ENCODE measurements at regions not wholly inside any gene's neighbourhood (a gene's known extent, or its start where the extent isn't known, plus 50 kb on each side); places are given as distances from the start of the nearest gene placed in this dataset.

DNA sequence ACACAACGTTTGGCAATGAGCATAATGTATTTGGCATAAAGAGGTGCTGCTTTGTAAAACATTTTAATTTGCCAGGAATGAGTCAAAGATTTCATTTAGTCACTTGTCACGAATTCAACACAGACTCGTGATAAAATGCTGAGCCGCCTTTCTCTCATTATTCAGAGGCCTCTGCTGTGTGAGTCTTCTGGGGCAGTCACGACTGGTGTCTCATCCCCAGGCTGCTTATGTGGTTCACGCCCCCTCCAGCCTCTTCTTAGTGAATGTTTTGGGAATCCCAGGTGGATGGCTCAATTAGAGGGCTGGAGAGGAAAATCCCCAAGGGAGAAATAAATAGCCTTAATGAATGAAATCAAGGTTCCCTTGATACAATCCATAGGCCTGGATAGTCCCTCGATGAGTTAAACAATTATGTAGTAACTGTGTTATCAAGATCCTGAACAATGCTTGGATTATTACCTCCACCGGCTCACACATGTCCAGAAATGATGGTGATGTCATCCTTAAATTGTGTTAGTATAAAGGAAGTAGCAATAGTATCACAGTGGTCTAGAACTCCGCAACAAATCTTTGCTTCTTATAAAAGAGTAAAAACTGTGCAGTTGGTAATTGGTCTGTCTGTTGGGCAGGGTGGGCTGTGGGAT, 192.1 kb upstream of the ADAMTS16 start:
- TF ChIP-seq EZH2 (IDR thresholded peaks at IDR 0.05; ENCODE audit: insufficient read depth, low read length), result no peak
- TF ChIP-seq, protein P1, sequence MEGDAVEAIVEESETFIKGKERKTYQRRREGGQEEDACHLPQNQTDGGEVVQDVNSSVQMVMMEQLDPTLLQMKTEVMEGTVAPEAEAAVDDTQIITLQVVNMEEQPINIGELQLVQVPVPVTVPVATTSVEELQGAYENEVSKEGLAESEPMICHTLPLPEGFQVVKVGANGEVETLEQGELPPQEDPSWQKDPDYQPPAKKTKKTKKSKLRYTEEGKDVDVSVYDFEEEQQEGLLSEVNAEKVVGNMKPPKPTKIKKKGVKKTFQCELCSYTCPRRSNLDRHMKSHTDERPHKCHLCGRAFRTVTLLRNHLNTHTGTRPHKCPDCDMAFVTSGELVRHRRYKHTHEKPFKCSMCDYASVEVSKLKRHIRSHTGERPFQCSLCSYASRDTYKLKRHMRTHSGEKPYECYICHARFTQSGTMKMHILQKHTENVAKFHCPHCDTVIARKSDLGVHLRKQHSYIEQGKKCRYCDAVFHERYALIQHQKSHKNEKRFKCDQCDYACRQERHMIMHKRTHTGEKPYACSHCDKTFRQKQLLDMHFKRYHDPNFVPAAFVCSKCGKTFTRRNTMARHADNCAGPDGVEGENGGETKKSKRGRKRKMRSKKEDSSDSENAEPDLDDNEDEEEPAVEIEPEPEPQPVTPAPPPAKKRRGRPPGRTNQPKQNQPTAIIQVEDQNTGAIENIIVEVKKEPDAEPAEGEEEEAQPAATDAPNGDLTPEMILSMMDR (IDR thresholded peaks at IDR 0.05; ENCODE audit: insufficient read depth, low read depth, low read length), result no peak
